A673 (cell line): ENCODE measurements at regions not wholly inside any gene's neighbourhood (a gene's known extent, or its start where the extent isn't known, plus 50 kb on each side); places are given as distances from the start of the nearest gene placed in this dataset.

Source experiments
- BruUV-seq: library from RNA; stranded (reverse); fragments of 400-500 nt; replicated peaks from 2 replicates; lab custom pipeline; 2021; lab: Mats Ljungman, UMichigan
- CTCF ChIA-PET: fragments of 300-600 bp; sonication (Branson Sonifier 250); formaldehyde crosslinking; loops from one replicate; lab custom pipeline; 2022; ENCODE audit warnings: antibody characterized with exemption; lab: Charles Lee
- POLR2A ChIA-PET: fragments of 300-600 bp; sonication (Branson Sonifier 250); formaldehyde crosslinking; loops from one replicate; lab custom pipeline; 2022; ENCODE audit warnings: antibody characterized with exemption; ENCODE audit not compliant: low non-redundant PET; lab: Charles Lee
- DNase-seq: peaks from one replicate; pipeline ENCODE4 v3.0.0-alpha.2; 2015; ENCODE audit warnings: low spot score
- H3K27ac ChIP-seq: fragments of 200-600 bp; sonication (generic); 2 replicates; pipeline ENCODE4 v1.5.1; 2016; ENCODE audit warnings: mixed run types, low read depth, mild to moderate bottlenecking, mixed read lengths, antibody characterized with exemption, low read length; ENCODE audit not compliant: poor library complexity, severe bottlenecking
- H3K27me3 ChIP-seq: fragments of 200-600 bp; sonication (generic); replicated peaks from 2 replicates; pipeline ENCODE4 v1.6.1; 2017; ENCODE audit warnings: mixed run types, low read depth, mild to moderate bottlenecking, mixed read lengths, antibody characterized with exemption, low read length; ENCODE audit not compliant: insufficient read depth, poor library complexity
- H3K36me3 ChIP-seq: fragments of 200-600 bp; sonication (generic); 2 replicates; pipeline ENCODE4 v1.6.1; 2016; ENCODE audit warnings: mixed run types, mild to moderate bottlenecking, mixed read lengths, antibody characterized with exemption, low read length; ENCODE audit not compliant: insufficient read depth, poor library complexity, severe bottlenecking
- H3K4me1 ChIP-seq: fragments of 200-600 bp; sonication (generic); 2 replicates; pipeline ENCODE4 v1.6.1; 2017; ENCODE audit warnings: mixed run types, mild to moderate bottlenecking, mixed read lengths, antibody characterized with exemption, low read length; ENCODE audit not compliant: insufficient read depth, poor library complexity, severe bottlenecking
- H3K4me3 ChIP-seq: fragments of 200-600 bp; sonication (generic); 2 replicates; pipeline ENCODE4 v1.5.1; 2016; ENCODE audit warnings: low read depth, mixed run types, mild to moderate bottlenecking, mixed read lengths, low read length; ENCODE audit not compliant: poor library complexity, severe bottlenecking
- H3K9me3 ChIP-seq: fragments of 200-600 bp; sonication (generic); 2 replicates; pipeline ENCODE4 v1.6.1; 2016; ENCODE audit warnings: mixed run types, low read depth, mild to moderate bottlenecking, mixed read lengths, antibody characterized with exemption, low read length; ENCODE audit not compliant: poor library complexity, severe bottlenecking
- CTCF ChIP-seq: fragments of 300-800, 200-600 bp; sonication (generic); conservative IDR thresholded peaks from 2 replicates; pipeline ENCODE4 v1.5.1; 2017; ENCODE audit warnings: low read depth, mild to moderate bottlenecking, antibody characterized with exemption, low read length, moderate library complexity, mixed read lengths
- EZH2 ChIP-seq: fragments of 200-600 bp; sonication (generic); IDR thresholded peaks from 2 replicates; pipeline ENCODE4 v1.6.1; 2017; ENCODE audit warnings: borderline replicate concordance, low read depth, mild to moderate bottlenecking, mixed read lengths, antibody characterized with exemption, low read length; ENCODE audit not compliant: poor library complexity, severe bottlenecking
- intact Hi-C: fragments of 100-400 bp; cut with micrococcal nuclease; formaldehyde crosslinking; loops from one replicate; pipeline ENCODE4 v1.10.0; 2022; ENCODE audit not compliant: unreplicated experiment

- intact Hi-C loops: no loop called here
- Histone ChIP-seq H3K4me3 (no peak overlapping the region), H3K36me3 (no peaks in the 10 kb centered on the region), H3K27me3 (no peaks in the 10 kb centered on the region), H3K27ac (no peak overlapping the region), H3K4me1 (no peaks in the 10 kb centered on the region), H3K9me3 (peaks cover under 1% of the 10 kb centered on the region)
- CTCF ChIA-PET: no interaction called here
- DNase-seq: no peak
- POLR2A ChIA-PET: no interaction called here
- no TSS peak for BruUV-seq
- no peak for TF ChIP-seq CTCF
- TF ChIP-seq EZH2: no peak
These were observed 303.6 kb upstream of the AKR1E2 start for GRCh38 chr10:4522296-4523000.

- no peak for TF ChIP-seq CTCF
- Histone ChIP-seq H3K4me1 (no peaks in the 10 kb centered on the region), H3K9me3 (peaks cover 3% of the 10 kb centered on the region), H3K27ac (no peak overlapping the region), H3K4me3 (no peak overlapping the region), H3K27me3 (no peaks in the 10 kb centered on the region), H3K36me3 (no peaks in the 10 kb centered on the region)
- ChIA-PET POLR2A (no interaction called here), CTCF (no interaction called here)
- intact Hi-C loops: no loop called here
- no TSS peak for BruUV-seq
- no peak for DNase-seq
These were observed 306.2 kb upstream of the AKR1E2 start for GRCh38 chr10:4519658-4520402.

- H3K27ac ChIP-seq: no peak overlapping the region
- ChIA-PET POLR2A (no interaction called here), CTCF (no interaction called here)
- H3K4me3 ChIP-seq: no peak overlapping the region
- TF ChIP-seq CTCF (no peak), EZH2 (no peak)
- BruUV-seq: no TSS peak
- intact Hi-C loops: no loop called here
- DNase-seq: no peak
- no peaks in the 10 kb centered on the region for H3K27me3 ChIP-seq
- no peaks in the 10 kb centered on the region for H3K36me3 ChIP-seq
- H3K4me1 ChIP-seq: no peaks in the 10 kb centered on the region
- H3K9me3 ChIP-seq: peaks cover 3% of the 10 kb centered on the region
These were observed 308.3 kb upstream of the AKR1E2 start for GRCh38 chr10:4517746-4518145.
